ENCODE measurements at regions not wholly inside any gene's neighbourhood (a gene's known extent, or its start where the extent isn't known, plus 50 kb on each side); places are given as distances from the start of the nearest gene placed in this dataset.

GRCh38 chr2:13628122-13628521, 911.4 kb downstream of the TRIB2 start:
- H3K27ac ChIP-seq (replicated peaks in 1 of 4): no peak overlapping the region
- H3K36me3 ChIP-seq: no peaks in the 10 kb centered on the region
- H3K4me3 ChIP-seq: no peak overlapping the region
- no peak for DNase-seq (ENCODE audit: extremely low spot score)
- intact Hi-C loops (cut with DNase I): no loop called here
- no peaks in the 10 kb centered on the region for H3K27me3 ChIP-seq
- H3K9me3 ChIP-seq: no peaks in the 10 kb centered on the region
- 72% methylated on average over 1 of the region's 1 CpG for WGBS
- H3K4me1 ChIP-seq: no peaks in the 10 kb centered on the region
- no peak for TF ChIP-seq POLR2A (IDR thresholded peaks at IDR 0.05; ENCODE audit: low read depth)
- TF ChIP-seq POLR2AphosphoS5 (IDR thresholded peaks at IDR 0.05): no peak
- no peak for TF ChIP-seq CTCF (IDR thresholded peaks at IDR 0.05)
- TF ChIP-seq EP300 (IDR thresholded peaks at IDR 0.05): no peak

GRCh38 chr2:13638181-13638580, 921.4 kb downstream of the TRIB2 start:
- Histone ChIP-seq H3K4me1 (no peaks in the 10 kb centered on the region), H3K27me3 (no peaks in the 10 kb centered on the region), H3K27ac (replicated peaks in 1 of 4) (no peak overlapping the region), H3K9me3 (peaks cover 0 to 4% (median 0%) of the 10 kb centered on the region in 4 donors), H3K4me3 (no peak overlapping the region), H3K36me3 (no peaks in the 10 kb centered on the region)
- WGBS: 83% methylated on average over 2 of the region's 2 CpGs
- no peak for TF ChIP-seq POLR2A (IDR thresholded peaks at IDR 0.05; ENCODE audit: low read depth)
- no peak for TF ChIP-seq CTCF (IDR thresholded peaks at IDR 0.05)
- TF ChIP-seq EP300 (IDR thresholded peaks at IDR 0.05): no peak
- TF ChIP-seq POLR2AphosphoS5 (IDR thresholded peaks at IDR 0.05): no peak
- DNase-seq (ENCODE audit: extremely low spot score): no peak
- intact Hi-C loops (cut with DNase I): no loop called here

- intact Hi-C loops (cut with DNase I): no loop called here
Observed at GRCh38 chr2:13649918-13650317, 933.2 kb downstream of the TRIB2 start.

GRCh38 chr2:13650586-13651180, 933.9 kb downstream of the TRIB2 start:
- WGBS: 47% methylated on average over 3 of the region's 3 CpGs
- Histone ChIP-seq H3K4me3 (no peak overlapping the region), H3K9me3 (no peaks in the 10 kb centered on the region), H3K27ac (replicated peaks in 1 of 4) (no peak overlapping the region), H3K27me3 (no peaks in the 10 kb centered on the region), H3K36me3 (no peaks in the 10 kb centered on the region), H3K4me1 (no peaks in the 10 kb centered on the region)
- no peak for TF ChIP-seq POLR2AphosphoS5 (IDR thresholded peaks at IDR 0.05)
- no peak for TF ChIP-seq CTCF (IDR thresholded peaks at IDR 0.05)
- TF ChIP-seq EP300 (IDR thresholded peaks at IDR 0.05): no peak
- no peak for TF ChIP-seq POLR2A (IDR thresholded peaks at IDR 0.05; ENCODE audit: low read depth)
- no peak for DNase-seq (ENCODE audit: extremely low spot score)
- intact Hi-C loops (cut with DNase I): no loop called here

More at GRCh38 chr2:13649918-13650317, 933.2 kb downstream of the TRIB2 start:
- Histone ChIP-seq H3K4me3 (no peak overlapping the region), H3K27ac (replicated peaks in 1 of 4) (no peak overlapping the region), H3K4me1 (no peaks in the 10 kb centered on the region), H3K36me3 (no peaks in the 10 kb centered on the region), H3K9me3 (no peaks in the 10 kb centered on the region), H3K27me3 (no peaks in the 10 kb centered on the region)
- WGBS: 79% methylated on average over 1 of the region's 1 CpG
- TF ChIP-seq CTCF (IDR thresholded peaks at IDR 0.05) (no peak), POLR2A (IDR thresholded peaks at IDR 0.05; ENCODE audit: low read depth) (no peak), POLR2AphosphoS5 (IDR thresholded peaks at IDR 0.05) (no peak), EP300 (IDR thresholded peaks at IDR 0.05) (no peak)
- DNase-seq (ENCODE audit: extremely low spot score): no peak

- no peaks in the 10 kb centered on the region for H3K4me1 ChIP-seq
- no peaks in the 10 kb centered on the region for H3K36me3 ChIP-seq
- no peak for TF ChIP-seq EP300 (IDR thresholded peaks at IDR 0.05)
- TF ChIP-seq POLR2AphosphoS5 (IDR thresholded peaks at IDR 0.05): no peak
- no peak for TF ChIP-seq POLR2A (IDR thresholded peaks at IDR 0.05; ENCODE audit: low read depth)
- TF ChIP-seq CTCF (IDR thresholded peaks at IDR 0.05): no peak
- intact Hi-C loops (cut with DNase I): no loop called here
- H3K9me3 ChIP-seq: no peaks in the 10 kb centered on the region
- no peak for DNase-seq (ENCODE audit: extremely low spot score)
- no peak overlapping the region for H3K27ac ChIP-seq (replicated peaks in 1 of 4)
- H3K27me3 ChIP-seq: no peaks in the 10 kb centered on the region
- H3K4me3 ChIP-seq: no peak overlapping the region
Observed at GRCh38 chr2:13651684-13652131, 935.0 kb downstream of the TRIB2 start.
